VCaP (cell line): ENCODE measurements at regions not wholly inside any gene's neighbourhood (a gene's known extent, or its start where the extent isn't known, plus 50 kb on each side); places are given as distances from the start of the nearest gene placed in this dataset.

ENCODE experiments used
- H3K27ac ChIP-seq: fragments of 450-650 bp; 2 replicates; pipeline ENCODE4 v1.5.1; 2017
- CTCF ChIP-seq: fragments of 450-650 bp; conservative IDR thresholded peaks from 2 replicates; pipeline ENCODE4 v1.5.1; 2017; ENCODE audit warnings: mild to moderate bottlenecking, moderate library complexity

GRCh38 chr3:176310641-176311040 is 886.6 kb downstream of the TBL1XR1 start:
- no peak overlapping the region for H3K27ac ChIP-seq

GRCh38 chr3:176302271-176302670 is 895.0 kb downstream of the TBL1XR1 start:
- H3K27ac ChIP-seq, result no peak overlapping the region
- TF ChIP-seq CTCF, result no peak

More at GRCh38 chr3:176310641-176311040, 886.6 kb downstream of the TBL1XR1 start:
- no peak for TF ChIP-seq CTCF

- no peak for TF ChIP-seq CTCF
Measured at GRCh38 chr3:176296066-176296597, 901.1 kb downstream of the TBL1XR1 start.

GRCh38 chr3:176293276-176293675 is 904.0 kb downstream of the TBL1XR1 start:
- no peak for TF ChIP-seq CTCF
- H3K27ac ChIP-seq, result no peak overlapping the region

More at GRCh38 chr3:176296066-176296597, 901.1 kb downstream of the TBL1XR1 start:
- no peak overlapping the region for H3K27ac ChIP-seq

GRCh38 chr3:176286476-176287085 is 910.7 kb downstream of the TBL1XR1 start:
- no peak for TF ChIP-seq CTCF

GRCh38 chr3:176275538-176275937 is 921.7 kb downstream of the TBL1XR1 start:
- no peak overlapping the region for H3K27ac ChIP-seq
- no peak for TF ChIP-seq CTCF

More at GRCh38 chr3:176286476-176287085, 910.7 kb downstream of the TBL1XR1 start:
- H3K27ac ChIP-seq, result no peak overlapping the region

GRCh38 chr3:176275113-176275512 is 922.2 kb downstream of the TBL1XR1 start:
- no peak overlapping the region for H3K27ac ChIP-seq

More at GRCh38 chr3:176275113-176275512, 922.2 kb downstream of the TBL1XR1 start:
- TF ChIP-seq CTCF, result no peak
